Gastroesophageal sphincter (tissue), 3 donors: ENCODE measurements at regions not wholly inside any gene's neighbourhood (a gene's known extent, or its start where the extent isn't known, plus 50 kb on each side); places are given as distances from the start of the nearest gene placed in this dataset.

Source experiments
- POLR2A ChIP-seq, 2 donors: fragments of 450-650 bp; IDR thresholded peaks; one replicate each; pipeline ENCODE4 v1.6.1; 2017; ENCODE audit warnings: antibody characterized with exemption in 2 of 2, mild to moderate bottlenecking in 2 of 2, moderate library complexity in 1 of 2
- TF ChIP-seq, protein P1 (sequence below), 4 experiments: fragments of 200-600 bp in 2 of 4; fragments of 450-650 bp in 2 of 4; sonication (generic) in 1 of 4; IDR thresholded peaks; one replicate each; pipeline ENCODE4 v1.5.1; 2017 to 2019; ENCODE audit warnings: antibody characterized with exemption in 4 of 4, mild to moderate bottlenecking in 2 of 4, moderate library complexity in 2 of 4

DNA sequence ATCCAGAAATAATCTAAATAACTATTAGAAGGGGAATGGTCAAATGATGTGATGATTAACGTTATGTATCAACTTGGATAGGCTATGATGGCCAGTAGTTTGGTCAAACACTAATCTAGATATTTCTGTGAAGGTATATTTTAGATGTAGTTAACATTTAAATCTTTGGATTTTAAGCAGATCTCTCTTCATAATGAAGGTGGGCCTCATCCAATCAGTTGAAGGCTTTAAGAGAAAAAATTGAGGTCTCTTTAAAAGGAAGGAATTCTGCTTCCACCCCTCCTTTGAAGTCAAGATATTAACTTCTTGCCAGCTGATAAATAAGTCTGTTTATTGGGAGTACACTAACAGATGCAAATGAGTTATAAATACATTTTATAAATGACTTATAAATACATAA, 760.0 kb upstream of the SLC35B3 start:
- TF ChIP-seq, protein P1, sequence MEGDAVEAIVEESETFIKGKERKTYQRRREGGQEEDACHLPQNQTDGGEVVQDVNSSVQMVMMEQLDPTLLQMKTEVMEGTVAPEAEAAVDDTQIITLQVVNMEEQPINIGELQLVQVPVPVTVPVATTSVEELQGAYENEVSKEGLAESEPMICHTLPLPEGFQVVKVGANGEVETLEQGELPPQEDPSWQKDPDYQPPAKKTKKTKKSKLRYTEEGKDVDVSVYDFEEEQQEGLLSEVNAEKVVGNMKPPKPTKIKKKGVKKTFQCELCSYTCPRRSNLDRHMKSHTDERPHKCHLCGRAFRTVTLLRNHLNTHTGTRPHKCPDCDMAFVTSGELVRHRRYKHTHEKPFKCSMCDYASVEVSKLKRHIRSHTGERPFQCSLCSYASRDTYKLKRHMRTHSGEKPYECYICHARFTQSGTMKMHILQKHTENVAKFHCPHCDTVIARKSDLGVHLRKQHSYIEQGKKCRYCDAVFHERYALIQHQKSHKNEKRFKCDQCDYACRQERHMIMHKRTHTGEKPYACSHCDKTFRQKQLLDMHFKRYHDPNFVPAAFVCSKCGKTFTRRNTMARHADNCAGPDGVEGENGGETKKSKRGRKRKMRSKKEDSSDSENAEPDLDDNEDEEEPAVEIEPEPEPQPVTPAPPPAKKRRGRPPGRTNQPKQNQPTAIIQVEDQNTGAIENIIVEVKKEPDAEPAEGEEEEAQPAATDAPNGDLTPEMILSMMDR (IDR thresholded peaks at IDR 0.05): no peak
- TF ChIP-seq POLR2A (IDR thresholded peaks at IDR 0.05): no peak
